ENCODE measurements at regions not wholly inside any gene's neighbourhood (a gene's known extent, or its start where the extent isn't known, plus 50 kb on each side); places are given as distances from the start of the nearest gene placed in this dataset.

GRCh38 chr1:114216431-114217173 lies 62.9 kb upstream of the SYT6 start:
- TF ChIP-seq POLR2AphosphoS5 (IDR thresholded peaks at IDR 0.05) (no peak), CTCF (IDR thresholded peaks at IDR 0.05) (no peak)

All from esophagus muscularis mucosa (tissue), 3 donors.